ENCODE measurements at regions not wholly inside any gene's neighbourhood (a gene's known extent, or its start where the extent isn't known, plus 50 kb on each side); places are given as distances from the start of the nearest gene placed in this dataset.

- TF ChIP-seq CTCF (IDR thresholded peaks at IDR 0.05; ENCODE audit: low read depth, low read length, poor library complexity, severe bottlenecking) (no peak), EZH2phosphoT487 (IDR thresholded peaks at IDR 0.05; ENCODE audit: borderline replicate concordance, low read length) (no peak)
- no peaks in the 10 kb centered on the region for H3F3A ChIP-seq (ENCODE audit: control insufficient read depth, insufficient read depth)
- peaks cover 7% of the 10 kb centered on the region; the same call in 1 of the 2 replicates for H3K27me3 ChIP-seq (ENCODE audit: control insufficient read depth, low read length)
- no peaks in the 10 kb centered on the region for H4K20me1 ChIP-seq (ENCODE audit: control insufficient read depth, insufficient read depth, low read depth, low read length)
- no peak overlapping the region for H3K27ac ChIP-seq (ENCODE audit: low read depth, low read length)
- H3K4me2 ChIP-seq (ENCODE audit: low read length), result no peak overlapping the region
- no peak overlapping the region for H3K4me3 ChIP-seq (ENCODE audit: low read length)
- H3K9me2 ChIP-seq (replicated peaks; ENCODE audit: control insufficient read depth, low read length), result no peaks in the 10 kb centered on the region
- H3K9me3 ChIP-seq (ENCODE audit: control insufficient read depth, insufficient read depth, low read length), result no peaks in the 10 kb centered on the region
- no peaks in the 10 kb centered on the region for H3K4me1 ChIP-seq (ENCODE audit: control insufficient read depth, low read length)
- H3K36me3 ChIP-seq (ENCODE audit: control insufficient read depth, low read length), result no peaks in the 10 kb centered on the region
- no peaks in the 10 kb centered on the region for H3K79me2 ChIP-seq (ENCODE audit: control insufficient read depth, low read length)
Observed at GRCh38 chr2:100744589-100744988, 75.3 kb upstream of the NPAS2 start.

DNA sequence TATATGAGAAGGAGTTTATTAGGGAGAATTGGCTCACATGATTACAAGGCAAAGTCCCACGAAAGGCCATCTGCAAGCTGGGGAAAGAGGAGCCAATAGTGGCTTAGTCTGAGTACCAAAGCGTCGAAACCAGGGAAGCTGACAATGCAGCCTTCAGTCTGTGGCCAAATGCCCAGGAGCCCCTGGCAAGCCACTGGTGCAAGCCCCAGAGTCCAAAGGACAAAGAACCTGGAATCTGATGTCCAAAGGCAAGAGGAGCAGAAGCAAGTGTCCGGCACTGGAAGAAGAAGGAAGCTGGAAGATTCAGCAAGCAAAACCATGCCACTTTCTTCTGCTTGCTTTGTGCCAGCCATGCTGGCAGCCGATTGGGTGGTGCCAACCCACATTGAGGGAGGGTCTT lies 74.3 kb upstream of the NPAS2 start:
- TF ChIP-seq EZH2phosphoT487 (IDR thresholded peaks at IDR 0.05; ENCODE audit: borderline replicate concordance, low read length) (no peak), CTCF (IDR thresholded peaks at IDR 0.05; ENCODE audit: low read depth, low read length, poor library complexity, severe bottlenecking) (no peak)
- Histone ChIP-seq H3K79me2 (ENCODE audit: control insufficient read depth, low read length) (no peaks in the 10 kb centered on the region), H3K9me3 (ENCODE audit: control insufficient read depth, insufficient read depth, low read length) (no peaks in the 10 kb centered on the region), H3K4me2 (ENCODE audit: low read length) (no peak overlapping the region), H3K27me3 (ENCODE audit: control insufficient read depth, low read length) (peaks cover 7% of the 10 kb centered on the region; the same call in 1 of the 2 replicates), H3K4me3 (ENCODE audit: low read length) (no peak overlapping the region), H3K27ac (ENCODE audit: low read depth, low read length) (no peak overlapping the region), H4K20me1 (ENCODE audit: control insufficient read depth, insufficient read depth, low read depth, low read length) (no peaks in the 10 kb centered on the region), H3K4me1 (ENCODE audit: control insufficient read depth, low read length) (no peaks in the 10 kb centered on the region), H3K9me2 (replicated peaks; ENCODE audit: control insufficient read depth, low read length) (no peaks in the 10 kb centered on the region), H3F3A (ENCODE audit: control insufficient read depth, insufficient read depth) (no peaks in the 10 kb centered on the region), H3K36me3 (ENCODE audit: control insufficient read depth, low read length) (no peaks in the 10 kb centered on the region)

DNA sequence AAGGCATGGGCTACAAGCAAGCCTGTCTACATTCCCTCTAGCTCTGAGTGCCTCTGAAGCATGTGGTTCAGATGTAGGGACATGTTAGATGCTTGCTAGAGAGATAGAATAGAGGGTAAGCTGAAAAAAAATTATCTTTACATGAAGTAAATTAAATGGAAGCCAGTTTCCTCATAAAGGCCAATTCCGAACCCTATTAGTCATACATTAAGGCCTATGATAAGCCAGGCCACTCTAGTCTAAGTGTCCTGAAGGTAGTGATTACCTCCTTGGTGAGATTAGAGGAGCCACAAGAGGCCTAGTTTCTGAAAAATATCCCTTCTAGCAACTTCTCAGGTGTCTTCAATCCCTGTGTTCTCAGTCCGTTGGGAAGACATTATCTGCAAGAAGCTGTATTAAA lies 72.4 kb upstream of the NPAS2 start:
- H3K9me3 ChIP-seq (ENCODE audit: control insufficient read depth, insufficient read depth, low read length), result no peaks in the 10 kb centered on the region
- no peaks in the 10 kb centered on the region for H3K4me1 ChIP-seq (ENCODE audit: control insufficient read depth, low read length)
- no peak overlapping the region for H3K27ac ChIP-seq (ENCODE audit: low read depth, low read length)
- no peaks in the 10 kb centered on the region for H4K20me1 ChIP-seq (ENCODE audit: control insufficient read depth, insufficient read depth, low read depth, low read length)
- no peaks in the 10 kb centered on the region for H3K79me2 ChIP-seq (ENCODE audit: control insufficient read depth, low read length)
- no peak overlapping the region for H3K4me3 ChIP-seq (ENCODE audit: low read length)
- H3K9me2 ChIP-seq (replicated peaks; ENCODE audit: control insufficient read depth, low read length), result no peaks in the 10 kb centered on the region
- no peaks in the 10 kb centered on the region for H3K36me3 ChIP-seq (ENCODE audit: control insufficient read depth, low read length)
- H3K4me2 ChIP-seq (ENCODE audit: low read length), result no peak overlapping the region
- peaks cover 6% of the 10 kb centered on the region; the same call in 1 of the 2 replicates for H3K27me3 ChIP-seq (ENCODE audit: control insufficient read depth, low read length)
- no peak for TF ChIP-seq CTCF (IDR thresholded peaks at IDR 0.05; ENCODE audit: low read depth, low read length, poor library complexity, severe bottlenecking)
- no peaks in the 10 kb centered on the region for H3F3A ChIP-seq (ENCODE audit: control insufficient read depth, insufficient read depth)
